GM06990 (cell line): ENCODE measurements at regions not wholly inside any gene's neighbourhood (a gene's known extent, or its start where the extent isn't known, plus 50 kb on each side); places are given as distances from the start of the nearest gene placed in this dataset.

Experiments used
- DNase-seq: peaks from one replicate; pipeline ENCODE4 v3.0.0-alpha.2; 2011; ENCODE audit not compliant: insufficient read length; ENCODE audit errors: extremely low read depth
- H3K27me3 ChIP-seq: replicated peaks from 2 replicates; pipeline ENCODE4 v1.6.0; 2011; ENCODE audit warnings: low read length; ENCODE audit not compliant: control insufficient read depth, insufficient read depth
- H3K36me3 ChIP-seq: 2 replicates; pipeline ENCODE4 v1.5.1; 2011; ENCODE audit warnings: low read length; ENCODE audit not compliant: control insufficient read depth, insufficient read depth
- H3K4me3 ChIP-seq: replicated peaks from 2 replicates; pipeline ENCODE4 v1.5.1; 2011; ENCODE audit warnings: low read depth, mild to moderate bottlenecking, control low read depth, low read length
- TF ChIP-seq, protein P1 (sequence below): IDR thresholded peaks from 2 replicates; pipeline ENCODE4 v1.5.1; 2011; ENCODE audit warnings: low read length, control low read depth, mild to moderate bottlenecking, inconsistent platforms; ENCODE audit not compliant: insufficient read depth, poor library complexity, severe bottlenecking

- Histone ChIP-seq H3K27me3 (no peaks in the 10 kb centered on the region), H3K36me3 (peaks cover 2% of the 10 kb centered on the region; the same call in 1 of the 2 replicates), H3K4me3 (no peak overlapping the region)
- no peak for DNase-seq
- TF ChIP-seq, protein P1, sequence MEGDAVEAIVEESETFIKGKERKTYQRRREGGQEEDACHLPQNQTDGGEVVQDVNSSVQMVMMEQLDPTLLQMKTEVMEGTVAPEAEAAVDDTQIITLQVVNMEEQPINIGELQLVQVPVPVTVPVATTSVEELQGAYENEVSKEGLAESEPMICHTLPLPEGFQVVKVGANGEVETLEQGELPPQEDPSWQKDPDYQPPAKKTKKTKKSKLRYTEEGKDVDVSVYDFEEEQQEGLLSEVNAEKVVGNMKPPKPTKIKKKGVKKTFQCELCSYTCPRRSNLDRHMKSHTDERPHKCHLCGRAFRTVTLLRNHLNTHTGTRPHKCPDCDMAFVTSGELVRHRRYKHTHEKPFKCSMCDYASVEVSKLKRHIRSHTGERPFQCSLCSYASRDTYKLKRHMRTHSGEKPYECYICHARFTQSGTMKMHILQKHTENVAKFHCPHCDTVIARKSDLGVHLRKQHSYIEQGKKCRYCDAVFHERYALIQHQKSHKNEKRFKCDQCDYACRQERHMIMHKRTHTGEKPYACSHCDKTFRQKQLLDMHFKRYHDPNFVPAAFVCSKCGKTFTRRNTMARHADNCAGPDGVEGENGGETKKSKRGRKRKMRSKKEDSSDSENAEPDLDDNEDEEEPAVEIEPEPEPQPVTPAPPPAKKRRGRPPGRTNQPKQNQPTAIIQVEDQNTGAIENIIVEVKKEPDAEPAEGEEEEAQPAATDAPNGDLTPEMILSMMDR, result no peak
Observed at GRCh38 chr6:130298258-130298657, 67.6 kb upstream of the TMEM200A start.

- Histone ChIP-seq H3K27me3 (no peaks in the 10 kb centered on the region), H3K4me3 (no peak overlapping the region), H3K36me3 (peaks cover 2% of the 10 kb centered on the region; the same call in 1 of the 2 replicates)
- TF ChIP-seq, protein P1, result no peak
- no peak for DNase-seq
Observed at GRCh38 chr6:130296854-130297253, 69.0 kb upstream of the TMEM200A start.

GRCh38 chr6:130293800-130294199 is 71.0 kb upstream of the SAMD3 start:
- no peak for DNase-seq
- TF ChIP-seq, protein P1, result peak; percentile 81
- H3K36me3 ChIP-seq, result peaks cover 2% of the 10 kb centered on the region; the same call in 1 of the 2 replicates
- no peak overlapping the region for H3K4me3 ChIP-seq
- no peaks in the 10 kb centered on the region for H3K27me3 ChIP-seq

GRCh38 chr6:130288065-130288464 is 65.3 kb upstream of the SAMD3 start:
- TF ChIP-seq, protein P1, result no peak
- H3K36me3 ChIP-seq, result no peaks in the 10 kb centered on the region
- no peaks in the 10 kb centered on the region for H3K27me3 ChIP-seq
- DNase-seq, result no peak
- H3K4me3 ChIP-seq, result no peak overlapping the region

- no peaks in the 10 kb centered on the region for H3K36me3 ChIP-seq
- TF ChIP-seq, protein P1, result peak; percentile 82
- peak; percentile 30 for DNase-seq
- no peaks in the 10 kb centered on the region for H3K27me3 ChIP-seq
- H3K4me3 ChIP-seq, result no peak overlapping the region
Observed at GRCh38 chr6:130282234-130282995, 59.7 kb upstream of the SAMD3 start.
